ENCODE measurements at regions not wholly inside any gene's neighbourhood (a gene's known extent, or its start where the extent isn't known, plus 50 kb on each side); places are given as distances from the start of the nearest gene placed in this dataset.

GRCh38 chr10:107545717-107546116, 381.2 kb upstream of the SORCS1 start:
- Histone ChIP-seq H3K4me2 (ENCODE audit: unreplicated experiment) (peak overlapping the region; percentile 12), H3K4me3 (no peak overlapping the region), H3K4me1 (ENCODE audit: insufficient read depth) (peaks cover 24% of the 10 kb centered on the region), H3K27me3 (replicated peaks; ENCODE audit: insufficient read depth) (no peaks in the 10 kb centered on the region), H4K20me1 (ENCODE audit: insufficient read depth) (no peaks in the 10 kb centered on the region), H3K79me2 (ENCODE audit: insufficient read depth) (no peaks in the 10 kb centered on the region), H3K9ac (no peak overlapping the region), H3K9me3 (ENCODE audit: low read depth) (no peaks in the 10 kb centered on the region), H3K36me3 (ENCODE audit: low read depth) (no peaks in the 10 kb centered on the region), H2AFZ (no peak overlapping the region), H3K9me2 (ENCODE audit: insufficient read depth) (no peaks in the 10 kb centered on the region), H3K27ac (peak overlapping the region; percentile 31), H3F3A (ENCODE audit: insufficient read depth) (peaks cover 13% of the 10 kb centered on the region)
- 94 to 98% methylated on average over 17 to 18 of the region's 18 CpGs for WGBS, 2 experiments (ENCODE audit: low coverage in 1 of 2, low lambda C conversion rate in 2 of 2, missing lambda C conversion rate in 2 of 2)
- no peak for DNase-seq
- in situ Hi-C loops (cut with MboI): no loop called here
- TF ChIP-seq EZH2phosphoT487 (IDR thresholded peaks at IDR 0.05; ENCODE audit: insufficient read depth, low read depth) (no peak), EZH2 (IDR thresholded peaks at IDR 0.05; ENCODE audit: insufficient read depth, poor library complexity, severe bottlenecking) (no peak)

GRCh38 chr10:107544706-107545520, 380.4 kb upstream of the SORCS1 start:
- Histone ChIP-seq H4K20me1 (ENCODE audit: insufficient read depth) (no peaks in the 10 kb centered on the region), H3K36me3 (ENCODE audit: low read depth) (no peaks in the 10 kb centered on the region), H3K4me2 (ENCODE audit: unreplicated experiment) (no peak overlapping the region), H3K9ac (no peak overlapping the region), H3K27me3 (replicated peaks; ENCODE audit: insufficient read depth) (no peaks in the 10 kb centered on the region), H3K4me3 (no peak overlapping the region), H3K9me2 (ENCODE audit: insufficient read depth) (no peaks in the 10 kb centered on the region), H2AFZ (no peak overlapping the region), H3K9me3 (ENCODE audit: low read depth) (no peaks in the 10 kb centered on the region), H3F3A (ENCODE audit: insufficient read depth) (peaks cover 13% of the 10 kb centered on the region), H3K27ac (no peak overlapping the region), H3K79me2 (ENCODE audit: insufficient read depth) (no peaks in the 10 kb centered on the region), H3K4me1 (ENCODE audit: insufficient read depth) (peaks cover 24% of the 10 kb centered on the region)
- TF ChIP-seq EZH2 (IDR thresholded peaks at IDR 0.05; ENCODE audit: insufficient read depth, poor library complexity, severe bottlenecking): no peak
- TF ChIP-seq EZH2phosphoT487 (IDR thresholded peaks at IDR 0.05; ENCODE audit: insufficient read depth, low read depth): no peak
- WGBS, 2 experiments (ENCODE audit: low coverage in 1 of 2, low lambda C conversion rate in 2 of 2, missing lambda C conversion rate in 2 of 2): 84 to 88% methylated on average over 14 of the region's 14 CpGs
- DNase-seq: no peak
- in situ Hi-C loops (cut with MboI): no loop called here

GRCh38 chr10:107542607-107543006, 378.1 kb upstream of the SORCS1 start:
- Histone ChIP-seq H3K27me3 (replicated peaks; ENCODE audit: insufficient read depth) (no peaks in the 10 kb centered on the region), H3K4me1 (ENCODE audit: insufficient read depth) (peaks cover 14% of the 10 kb centered on the region), H3K9me3 (ENCODE audit: low read depth) (no peaks in the 10 kb centered on the region), H3K4me3 (no peak overlapping the region), H3K4me2 (ENCODE audit: unreplicated experiment) (no peak overlapping the region), H3K9ac (no peak overlapping the region), H4K20me1 (ENCODE audit: insufficient read depth) (no peaks in the 10 kb centered on the region), H3K9me2 (ENCODE audit: insufficient read depth) (no peaks in the 10 kb centered on the region), H3K36me3 (ENCODE audit: low read depth) (no peaks in the 10 kb centered on the region), H3K27ac (no peak overlapping the region), H3F3A (ENCODE audit: insufficient read depth) (peaks cover 8% of the 10 kb centered on the region), H2AFZ (no peak overlapping the region), H3K79me2 (ENCODE audit: insufficient read depth) (no peaks in the 10 kb centered on the region)
- no peak for DNase-seq
- no peak for TF ChIP-seq EZH2 (IDR thresholded peaks at IDR 0.05; ENCODE audit: insufficient read depth, poor library complexity, severe bottlenecking)
- no peak for TF ChIP-seq EZH2phosphoT487 (IDR thresholded peaks at IDR 0.05; ENCODE audit: insufficient read depth, low read depth)
- WGBS, 2 experiments (ENCODE audit: low coverage in 1 of 2, low lambda C conversion rate in 2 of 2, missing lambda C conversion rate in 2 of 2): 94 to 97% methylated on average over 5 of the region's 5 CpGs
- in situ Hi-C loops (cut with MboI): no loop called here

GRCh38 chr10:107542016-107542415, 377.5 kb upstream of the SORCS1 start:
- Histone ChIP-seq H2AFZ (no peak overlapping the region), H3K79me2 (ENCODE audit: insufficient read depth) (no peaks in the 10 kb centered on the region), H4K20me1 (ENCODE audit: insufficient read depth) (no peaks in the 10 kb centered on the region), H3K27ac (no peak overlapping the region), H3K4me2 (ENCODE audit: unreplicated experiment) (no peak overlapping the region), H3K27me3 (replicated peaks; ENCODE audit: insufficient read depth) (no peaks in the 10 kb centered on the region), H3K9me2 (ENCODE audit: insufficient read depth) (no peaks in the 10 kb centered on the region), H3F3A (ENCODE audit: insufficient read depth) (peaks cover 7% of the 10 kb centered on the region), H3K4me3 (no peak overlapping the region), H3K9ac (no peak overlapping the region), H3K4me1 (ENCODE audit: insufficient read depth) (peaks cover 11% of the 10 kb centered on the region), H3K36me3 (ENCODE audit: low read depth) (no peaks in the 10 kb centered on the region), H3K9me3 (ENCODE audit: low read depth) (no peaks in the 10 kb centered on the region)
- WGBS, 2 experiments (ENCODE audit: low coverage in 1 of 2, low lambda C conversion rate in 2 of 2, missing lambda C conversion rate in 2 of 2): 91 to 95% methylated on average over 1 of the region's 1 CpG
- DNase-seq: no peak
- TF ChIP-seq EZH2 (IDR thresholded peaks at IDR 0.05; ENCODE audit: insufficient read depth, poor library complexity, severe bottlenecking) (no peak), EZH2phosphoT487 (IDR thresholded peaks at IDR 0.05; ENCODE audit: insufficient read depth, low read depth) (no peak)
- in situ Hi-C loops (cut with MboI): no loop called here

All from GM23248 (cell line).